ENCODE measurements at regions not wholly inside any gene's neighbourhood (a gene's known extent, or its start where the extent isn't known, plus 50 kb on each side); places are given as distances from the start of the nearest gene placed in this dataset.

- no peak for TF ChIP-seq CTCF (conservative IDR thresholded peaks at IDR 0.05)
- Mint-ChIP-seq H3K27ac (no peak overlapping the region), H3K9me3 (no peaks in the 10 kb centered on the region), H3K36me3 (ENCODE audit: low read depth) (no peaks in the 10 kb centered on the region), H3K4me1 (no peaks in the 10 kb centered on the region), H3K4me3 (no peak overlapping the region), H3K27me3 (ENCODE audit: insufficient read depth) (no peaks in the 10 kb centered on the region)
- WGBS, 2 experiments (ENCODE audit: insufficient coverage in 1 of 2, insufficient read length in 1 of 2): 93% methylated on average over 4 of the region's 4 CpGs; no CpG with 5 or more reads in 1 of the 2 experiments
- Histone ChIP-seq H3K27me3 (ENCODE audit: control insufficient read depth, insufficient read depth, low read length, poor library complexity, severe bottlenecking) (no peaks in the 10 kb centered on the region), H3K4me1 (ENCODE audit: control insufficient read depth, insufficient read depth, low read length) (no peaks in the 10 kb centered on the region), H3K9ac (ENCODE audit: extremely low read depth, low read length, poor library complexity, severe bottlenecking) (no peak overlapping the region), H3K36me3 (ENCODE audit: control insufficient read depth, insufficient read depth, low read length) (no peaks in the 10 kb centered on the region), H3K4me3 (ENCODE audit: low read length) (no peak overlapping the region), H3K9me3 (ENCODE audit: control insufficient read depth, low read length) (no peaks in the 10 kb centered on the region), H3K27ac (ENCODE audit: low read depth, low read length) (no peak overlapping the region)
- DNase-seq: no peak
Observed at GRCh38 chr4:104345598-104346242, 149.0 kb downstream of the CXXC4 start.

- no peak for DNase-seq
- no peaks in the 10 kb centered on the region for H3K27me3 Mint-ChIP-seq (ENCODE audit: insufficient read depth)
Observed at GRCh38 chr4:104344342-104344980, 150.2 kb downstream of the CXXC4 start.

GRCh38 chr4:104334410-104334809 is 160.3 kb downstream of the CXXC4 start:
- Mint-ChIP-seq H3K4me1 (no peaks in the 10 kb centered on the region), H3K9me3 (peaks cover 6% of the 10 kb centered on the region), H3K27me3 (ENCODE audit: insufficient read depth) (no peaks in the 10 kb centered on the region), H3K4me3 (no peak overlapping the region), H3K36me3 (ENCODE audit: low read depth) (no peaks in the 10 kb centered on the region), H3K27ac (no peak overlapping the region)
- H3K27ac ChIP-seq (ENCODE audit: low read depth, low read length): no peak overlapping the region
- no peaks in the 10 kb centered on the region for H3K9me3 ChIP-seq (ENCODE audit: control insufficient read depth, low read length)
- no peak overlapping the region for H3K9ac ChIP-seq (ENCODE audit: extremely low read depth, low read length, poor library complexity, severe bottlenecking)
- TF ChIP-seq CTCF (conservative IDR thresholded peaks at IDR 0.05): no peak
- H3K36me3 ChIP-seq (ENCODE audit: control insufficient read depth, insufficient read depth, low read length): no peaks in the 10 kb centered on the region
- H3K4me1 ChIP-seq (ENCODE audit: control insufficient read depth, insufficient read depth, low read length): no peaks in the 10 kb centered on the region
- no peak overlapping the region for H3K4me3 ChIP-seq (ENCODE audit: low read length)
- DNase-seq: no peak
- H3K27me3 ChIP-seq (ENCODE audit: control insufficient read depth, insufficient read depth, low read length, poor library complexity, severe bottlenecking): no peaks in the 10 kb centered on the region

More at GRCh38 chr4:104344342-104344980, 150.2 kb downstream of the CXXC4 start:
- Mint-ChIP-seq H3K4me1 (no peaks in the 10 kb centered on the region), H3K4me3 (no peak overlapping the region), H3K9me3 (no peaks in the 10 kb centered on the region), H3K36me3 (ENCODE audit: low read depth) (no peaks in the 10 kb centered on the region), H3K27ac (no peak overlapping the region)
- no peaks in the 10 kb centered on the region for H3K9me3 ChIP-seq (ENCODE audit: control insufficient read depth, low read length)
- TF ChIP-seq CTCF (conservative IDR thresholded peaks at IDR 0.05): no peak
- H3K4me1 ChIP-seq (ENCODE audit: control insufficient read depth, insufficient read depth, low read length): no peaks in the 10 kb centered on the region
- H3K27me3 ChIP-seq (ENCODE audit: control insufficient read depth, insufficient read depth, low read length, poor library complexity, severe bottlenecking): no peaks in the 10 kb centered on the region
- no peak overlapping the region for H3K4me3 ChIP-seq (ENCODE audit: low read length)
- no peaks in the 10 kb centered on the region for H3K36me3 ChIP-seq (ENCODE audit: control insufficient read depth, insufficient read depth, low read length)
- 88 to 93% methylated on average over 3 to 11 of the region's 11 CpGs for WGBS, 2 experiments (ENCODE audit: insufficient coverage in 1 of 2, insufficient read length in 1 of 2)
- H3K27ac ChIP-seq (ENCODE audit: low read depth, low read length): no peak overlapping the region
- no peak overlapping the region for H3K9ac ChIP-seq (ENCODE audit: extremely low read depth, low read length, poor library complexity, severe bottlenecking)
